ENCODE measurements at regions not wholly inside any gene's neighbourhood (a gene's known extent, or its start where the extent isn't known, plus 50 kb on each side); places are given as distances from the start of the nearest gene placed in this dataset.

- CTCF ChIA-PET, result no interaction called here
- Mint-ChIP-seq H3K9me3 (peaks cover 6% of the 10 kb centered on the region), H3K36me3 (ENCODE audit: low read depth) (no peaks in the 10 kb centered on the region), H3K27ac (no peak overlapping the region), H3K4me3 (no peak overlapping the region), H3K27me3 (no peaks in the 10 kb centered on the region), H3K4me1 (no peaks in the 10 kb centered on the region)
- DNase-seq (no peak), ATAC-seq (ENCODE audit: low read depth) (no peak)
- POLR2A ChIA-PET, result no interaction called here
- intact Hi-C loops (cut with micrococcal nuclease), result no loop called here
- TF ChIP-seq CTCF (IDR thresholded peaks at IDR 0.05), result no peak
Observed at GRCh38 chr5:18546591-18546990, 912.3 kb downstream of the TAF11L14 start.

GRCh38 chr5:18551716-18552115 is 917.5 kb downstream of the TAF11L14 start:
- CTCF ChIA-PET, result no interaction called here
- no peak for TF ChIP-seq CTCF (IDR thresholded peaks at IDR 0.05)
- Mint-ChIP-seq H3K9me3 (peaks cover 8% of the 10 kb centered on the region), H3K4me3 (no peak overlapping the region), H3K4me1 (no peaks in the 10 kb centered on the region), H3K27ac (no peak overlapping the region), H3K36me3 (ENCODE audit: low read depth) (no peaks in the 10 kb centered on the region), H3K27me3 (no peaks in the 10 kb centered on the region)
- intact Hi-C loops (cut with micrococcal nuclease), result no loop called here
- DNase-seq, result no peak
- ATAC-seq (ENCODE audit: low read depth), result no peak
- POLR2A ChIA-PET, result no interaction called here

DNA sequence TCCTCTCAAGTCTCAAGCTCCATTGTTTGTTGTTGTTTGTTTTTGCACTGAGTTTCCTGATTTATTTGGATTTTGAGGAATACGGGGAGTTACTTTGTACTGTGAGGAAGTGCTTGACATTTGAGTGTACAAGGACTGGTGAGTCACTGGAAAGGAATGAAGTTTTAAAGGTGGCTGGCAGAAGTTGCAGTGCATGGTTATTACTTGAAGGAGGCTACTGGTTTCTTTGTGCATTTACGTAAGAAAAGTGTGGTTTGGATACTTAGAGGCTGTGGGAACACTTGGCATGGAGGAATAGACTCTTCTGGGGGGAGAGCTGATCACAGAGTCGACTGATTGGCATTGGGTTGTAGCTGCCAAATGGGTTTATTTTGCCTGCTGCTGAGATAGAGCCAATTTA is 919.0 kb downstream of the TAF11L14 start:
- no peak for ATAC-seq (ENCODE audit: low read depth)
- no peaks in the 10 kb centered on the region for H3K4me1 Mint-ChIP-seq
- no peak for DNase-seq
- H3K36me3 Mint-ChIP-seq (ENCODE audit: low read depth), result no peaks in the 10 kb centered on the region
- H3K4me3 Mint-ChIP-seq, result no peak overlapping the region
- no peak overlapping the region for H3K27ac Mint-ChIP-seq
- intact Hi-C loops (cut with micrococcal nuclease), result no loop called here
- H3K27me3 Mint-ChIP-seq, result no peaks in the 10 kb centered on the region
- TF ChIP-seq CTCF (IDR thresholded peaks at IDR 0.05), result no peak
- ChIA-PET POLR2A (no interaction called here), CTCF (no interaction called here)
- peaks cover 8% of the 10 kb centered on the region for H3K9me3 Mint-ChIP-seq

DNA sequence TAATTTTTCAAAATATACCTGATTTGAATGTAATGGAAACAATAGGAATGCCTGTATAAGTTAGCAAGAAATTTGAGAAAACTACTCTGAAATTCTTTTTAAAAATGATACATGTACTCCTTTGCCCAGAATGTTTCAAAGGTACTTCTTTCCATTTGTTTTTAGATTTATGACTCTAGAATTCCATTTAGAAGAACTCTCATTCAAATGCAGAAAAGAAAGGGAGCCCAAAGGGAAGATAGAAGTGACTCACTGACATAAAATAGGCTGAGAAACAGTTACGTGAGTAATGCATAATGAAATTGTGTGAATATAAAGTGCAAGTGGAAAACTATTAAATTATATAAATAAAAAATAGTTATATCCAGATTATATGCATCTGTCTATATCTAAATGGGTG is 926.3 kb downstream of the TAF11L14 start:
- DNase-seq, result no peak
- Mint-ChIP-seq H3K27me3 (no peaks in the 10 kb centered on the region), H3K4me3 (no peak overlapping the region), H3K4me1 (no peaks in the 10 kb centered on the region), H3K9me3 (no peaks in the 10 kb centered on the region), H3K36me3 (ENCODE audit: low read depth) (no peaks in the 10 kb centered on the region), H3K27ac (no peak overlapping the region)
- ATAC-seq (ENCODE audit: low read depth), result no peak
- intact Hi-C loops (cut with micrococcal nuclease), result no loop called here
- no peak for TF ChIP-seq CTCF (IDR thresholded peaks at IDR 0.05)
- ChIA-PET POLR2A (no interaction called here), CTCF (no interaction called here)

DNA sequence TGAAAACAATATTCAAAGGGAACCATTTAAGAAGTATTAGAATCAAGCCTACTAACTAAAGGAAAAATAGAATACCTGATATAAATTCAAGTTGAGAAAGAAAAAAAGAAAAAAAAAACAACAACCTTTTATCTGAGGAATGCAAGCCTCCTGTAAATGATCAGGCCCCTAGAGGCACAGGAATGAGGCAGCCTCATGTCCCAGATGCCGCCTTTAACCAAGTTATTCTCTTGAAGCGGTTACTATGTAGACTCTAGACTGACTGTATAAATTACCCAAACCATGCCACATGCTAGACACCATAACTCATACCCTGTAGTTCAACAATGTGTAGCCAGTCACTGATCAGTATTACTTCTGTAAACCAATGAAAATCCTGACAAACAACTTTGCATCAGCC is 929.6 kb downstream of the TAF11L14 start:
- intact Hi-C loops (cut with micrococcal nuclease), result no loop called here
- Mint-ChIP-seq H3K9me3 (no peaks in the 10 kb centered on the region), H3K4me3 (no peak overlapping the region), H3K27me3 (no peaks in the 10 kb centered on the region), H3K27ac (no peak overlapping the region), H3K36me3 (ENCODE audit: low read depth) (no peaks in the 10 kb centered on the region), H3K4me1 (no peaks in the 10 kb centered on the region)
- no peak for DNase-seq
- ATAC-seq (ENCODE audit: low read depth), result no peak
- POLR2A ChIA-PET, result no interaction called here
- no peak for TF ChIP-seq CTCF (IDR thresholded peaks at IDR 0.05)
- CTCF ChIA-PET, result no interaction called here

Measured in activated B cell treated with CpG ODN at 0.5 μM for 24 hours (primary cell).